Retina (tissue), 1 donor: ENCODE measurements at regions not wholly inside any gene's neighbourhood (a gene's known extent, or its start where the extent isn't known, plus 50 kb on each side); places are given as distances from the start of the nearest gene placed in this dataset.
"Not testable (repeated sequence)": the region's sequence is repeated elsewhere in the genome, so short reads cannot be mapped to it uniquely, and the experiment has no call there.

Experiments
- DNase-seq: peaks from one replicate; pipeline ENCODE4 v3.0.0-alpha.2; 2016

- no peak for DNase-seq
Measured at GRCh38 chr17:43315369-43315768, 81.6 kb upstream of the RNU2-1 start.

DNA sequence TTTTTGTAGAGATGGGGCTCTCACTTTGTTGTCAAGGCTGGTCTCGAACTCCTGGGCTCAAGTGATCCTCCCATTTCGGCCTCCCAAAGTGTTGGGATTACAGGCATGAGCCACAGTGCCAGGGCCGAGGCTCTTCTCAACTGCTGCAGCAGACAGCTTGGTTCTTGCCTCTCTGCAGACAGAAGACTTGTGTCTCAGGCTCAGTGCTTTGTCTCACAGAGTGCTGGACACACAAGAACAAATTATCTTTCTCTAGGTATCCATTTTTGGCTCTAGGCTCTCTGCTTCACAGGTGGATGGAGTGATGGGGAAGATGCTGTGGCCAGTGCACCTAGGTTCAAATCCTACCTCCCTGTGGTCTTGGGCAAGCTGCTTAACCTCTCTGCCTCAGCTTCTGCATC is 80.8 kb upstream of the RNU2-1 start:
- DNase-seq: peak; percentile 29

- no peak for DNase-seq
Measured at GRCh38 chr17:43312011-43312410, 78.2 kb upstream of the RNU2-1 start.

GRCh38 chr17:43309505-43310332 is 75.9 kb upstream of the RNU2-1 start:
- DNase-seq: peak; percentile 50

- no peak for DNase-seq
Measured at GRCh38 chr17:43308999-43309398, 75.2 kb upstream of the RNU2-1 start.

- DNase-seq: not testable (repeated sequence)
Measured at GRCh38 chr17:43304792-43305191, 71.0 kb upstream of the RNU2-1 start.

DNA sequence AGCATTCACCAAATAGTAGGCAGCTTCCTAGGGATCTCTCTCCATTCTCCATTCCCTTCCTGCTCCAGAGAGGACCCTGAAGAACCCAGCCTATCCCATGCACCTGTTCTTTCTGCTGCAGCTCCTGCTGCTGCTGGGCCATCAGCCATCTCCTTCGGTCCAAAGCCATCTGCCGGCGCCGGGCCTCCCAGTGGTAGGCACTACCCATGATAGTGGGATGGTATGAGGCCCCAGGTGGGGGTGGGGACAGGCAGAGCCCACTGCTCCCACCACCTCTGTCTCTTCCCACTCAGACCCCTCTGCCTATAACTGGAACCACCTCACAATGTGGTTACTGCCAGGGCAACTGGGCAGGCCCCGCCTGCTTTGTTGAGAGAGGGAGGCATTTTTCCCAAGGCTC is 69.3 kb upstream of the RNU2-1 start:
- not testable (repeated sequence) for DNase-seq

DNA sequence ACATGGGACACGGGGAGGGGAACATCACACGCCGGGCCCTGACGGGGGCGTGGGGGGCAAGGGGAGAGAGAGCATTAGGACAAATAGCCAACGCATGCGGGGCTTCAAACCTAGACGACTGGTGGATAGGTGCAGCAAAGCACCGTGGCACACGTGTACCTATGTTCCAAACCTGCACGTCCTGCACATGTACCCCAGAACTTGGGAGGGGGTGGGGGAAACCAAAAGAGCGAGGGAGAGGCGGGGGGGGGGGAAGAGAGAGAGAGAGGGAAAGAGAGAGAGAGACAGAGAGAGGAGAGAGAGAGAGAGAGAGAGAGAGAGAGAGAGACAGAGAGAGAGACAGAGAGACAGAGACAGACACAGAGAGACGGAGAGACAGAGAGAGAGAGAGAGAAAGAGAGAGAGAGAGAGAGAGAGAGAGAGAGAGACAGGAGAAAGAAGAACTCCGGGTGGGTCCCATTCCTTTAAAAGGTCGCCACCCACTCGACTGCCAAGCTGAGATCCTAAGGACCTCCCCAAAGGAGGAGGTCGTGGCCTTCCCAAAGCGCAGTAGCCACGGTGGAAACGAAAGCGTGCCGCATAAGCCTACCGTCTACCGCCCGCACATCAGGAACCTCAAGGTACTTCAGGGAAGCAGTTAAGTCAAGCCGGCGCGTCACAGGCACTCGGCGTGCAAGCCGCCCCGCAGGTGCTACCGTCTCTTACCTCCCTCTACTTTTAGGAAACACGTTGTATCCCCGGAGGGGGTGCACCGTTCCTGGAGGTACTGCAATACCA is 65.7 kb upstream of the RNU2-1 start:
- not testable (repeated sequence) for DNase-seq

DNA sequence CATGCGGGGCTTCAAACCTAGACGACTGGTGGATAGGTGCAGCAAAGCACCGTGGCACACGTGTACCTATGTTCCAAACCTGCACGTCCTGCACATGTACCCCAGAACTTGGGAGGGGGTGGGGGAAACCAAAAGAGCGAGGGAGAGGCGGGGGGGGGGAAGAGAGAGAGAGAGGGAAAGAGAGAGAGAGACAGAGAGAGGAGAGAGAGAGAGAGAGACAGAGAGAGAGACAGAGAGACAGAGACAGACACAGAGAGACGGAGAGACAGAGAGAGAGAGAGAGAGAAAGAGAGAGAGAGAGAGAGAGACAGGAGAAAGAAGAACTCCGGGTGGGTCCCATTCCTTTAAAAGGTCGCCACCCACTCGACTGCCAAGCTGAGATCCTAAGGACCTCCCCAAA is 55.9 kb upstream of the RNU2-1 start:
- not testable (repeated sequence) for DNase-seq

DNA sequence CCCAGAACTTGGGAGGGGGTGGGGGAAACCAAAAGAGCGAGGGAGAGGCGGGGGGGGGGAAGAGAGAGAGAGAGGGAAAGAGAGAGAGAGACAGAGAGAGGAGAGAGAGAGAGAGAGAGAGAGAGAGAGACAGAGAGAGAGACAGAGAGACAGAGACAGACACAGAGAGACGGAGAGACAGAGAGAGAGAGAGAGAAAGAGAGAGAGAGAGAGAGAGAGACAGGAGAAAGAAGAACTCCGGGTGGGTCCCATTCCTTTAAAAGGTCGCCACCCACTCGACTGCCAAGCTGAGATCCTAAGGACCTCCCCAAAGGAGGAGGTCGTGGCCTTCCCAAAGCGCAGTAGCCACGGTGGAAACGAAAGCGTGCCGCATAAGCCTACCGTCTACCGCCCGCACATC is 49.8 kb upstream of the RNU2-1 start:
- DNase-seq: not testable (repeated sequence)
